OCI-LY3 (cell line): ENCODE measurements at regions not wholly inside any gene's neighbourhood (a gene's known extent, or its start where the extent isn't known, plus 50 kb on each side); places are given as distances from the start of the nearest gene placed in this dataset.

Experiments
- H2AFZ ChIP-seq: fragments of 200-600, 300-600 bp; shearing (Covaris generic); 2 replicates; pipeline ENCODE4 v1.6.0; 2014; ENCODE audit warnings: antibody characterized with exemption, low read depth, low read length
- H3K27ac ChIP-seq: fragments of 200-600, 300-600 bp; sonication (generic); 2 replicates; pipeline ENCODE4 v1.5.1; 2014; ENCODE audit warnings: mild to moderate bottlenecking, low read length, moderate library complexity, mixed read lengths
- H3K27me3 ChIP-seq: fragments of 200-600, 300-600 bp; sonication (generic); 2 replicates; pipeline ENCODE4 v1.6.1; 2014; ENCODE audit warnings: low read depth, low read length, mixed read lengths
- H3K36me3 ChIP-seq: fragments of 200-600, 300-600 bp; sonication (generic); replicated peaks from 2 replicates; pipeline ENCODE3; 2014; ENCODE audit warnings: low read depth, low read length, mixed read lengths
- H3K4me1 ChIP-seq: fragments of 300-600, 200-600 bp; sonication (generic); 2 replicates; pipeline ENCODE4 v1.6.1; 2014; ENCODE audit warnings: low read length, mixed read lengths
- H3K4me2 ChIP-seq: fragments of 200-600, 300-600 bp; sonication (generic); 2 replicates; pipeline ENCODE4 v1.6.1; 2014; ENCODE audit warnings: low read length, mixed read lengths
- H3K4me3 ChIP-seq: fragments of 300-600, 200-600 bp; sonication (generic); 2 replicates; pipeline ENCODE4 v1.5.1; 2014; ENCODE audit warnings: antibody characterized with exemption, mild to moderate bottlenecking, low read length, moderate library complexity
- H3K79me2 ChIP-seq: fragments of 300-600, 200-600 bp; shearing (Covaris generic); 2 replicates; pipeline ENCODE4 v1.6.1; 2014; ENCODE audit warnings: mild to moderate bottlenecking, low read length, mixed read lengths
- H3K9ac ChIP-seq: fragments of 300-600, 200-600 bp; shearing (Covaris generic); 2 replicates; pipeline ENCODE4 v1.6.0; 2014; ENCODE audit warnings: mild to moderate bottlenecking, low read length, moderate library complexity
- H3K9me3 ChIP-seq: fragments of 200-600, 300-600 bp; shearing (Covaris generic); 2 replicates; pipeline ENCODE4 v1.6.1; 2014; ENCODE audit warnings: low read length, mixed read lengths; ENCODE audit not compliant: insufficient read depth
- H4K20me1 ChIP-seq: fragments of 200-600, 300-600 bp; sonication (generic); 2 replicates; pipeline ENCODE4 v1.6.1; 2016; ENCODE audit warnings: low read length, mixed read lengths; ENCODE audit not compliant: insufficient read depth
- CTCF ChIP-seq: fragments of 200-600, 300-600 bp; sonication (generic); IDR thresholded peaks from 2 replicates; pipeline ENCODE4 v1.5.1; 2014; ENCODE audit warnings: antibody characterized with exemption, low read length, low read depth
- EZH2phosphoT487 ChIP-seq: fragments of 200-600 bp; shearing (Covaris generic); IDR thresholded peaks from 2 replicates; pipeline ENCODE4 v1.6.1; 2018; ENCODE audit warnings: antibody characterized with exemption, mixed run types, low read depth

- no peak overlapping the region for H3K27ac ChIP-seq
- no peaks in the 10 kb centered on the region for H3K9me3 ChIP-seq
Observed at GRCh38 chr1:73356485-73356884, 841.5 kb downstream of the LRRIQ3 start.

DNA sequence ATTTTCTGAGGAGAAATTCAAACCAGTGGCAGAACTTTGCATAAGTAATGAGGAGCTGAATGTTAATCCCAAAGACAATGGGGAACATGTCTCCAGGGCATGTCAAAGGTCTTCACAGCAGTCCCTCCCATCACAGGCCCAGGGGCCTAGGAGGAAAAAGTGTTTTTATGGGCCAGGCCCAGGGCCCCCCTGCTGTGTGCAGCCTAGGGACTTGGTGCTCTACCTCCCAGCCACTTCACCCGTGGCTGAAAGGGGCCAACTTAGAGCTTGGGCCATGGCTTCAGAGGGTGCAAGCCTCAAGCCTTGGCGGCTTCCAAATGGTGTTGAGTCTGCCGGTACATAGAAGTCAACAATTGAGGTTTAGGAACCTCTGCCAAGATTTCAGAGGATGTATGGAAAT is 854.0 kb downstream of the LRRIQ3 start:
- no peak overlapping the region for H3K4me2 ChIP-seq
- no peak overlapping the region for H3K4me3 ChIP-seq
- H4K20me1 ChIP-seq = no peaks in the 10 kb centered on the region
- H3K9me3 ChIP-seq = no peaks in the 10 kb centered on the region
- H3K79me2 ChIP-seq = no peaks in the 10 kb centered on the region
- H2AFZ ChIP-seq = no peak overlapping the region
- no peak overlapping the region for H3K9ac ChIP-seq
- no peaks in the 10 kb centered on the region for H3K4me1 ChIP-seq
- TF ChIP-seq CTCF (no peak), EZH2phosphoT487 (no peak)
- H3K27ac ChIP-seq = no peak overlapping the region
- no peaks in the 10 kb centered on the region for H3K27me3 ChIP-seq
- no peaks in the 10 kb centered on the region for H3K36me3 ChIP-seq

More at GRCh38 chr1:73356485-73356884, 841.5 kb downstream of the LRRIQ3 start:
- no peak overlapping the region for H2AFZ ChIP-seq
- H3K4me2 ChIP-seq = no peak overlapping the region
- no peaks in the 10 kb centered on the region for H3K79me2 ChIP-seq
- H4K20me1 ChIP-seq = no peaks in the 10 kb centered on the region
- no peak for TF ChIP-seq CTCF
- no peak for TF ChIP-seq EZH2phosphoT487
- no peaks in the 10 kb centered on the region for H3K4me1 ChIP-seq
- no peaks in the 10 kb centered on the region for H3K36me3 ChIP-seq
- no peak overlapping the region for H3K4me3 ChIP-seq
- H3K27me3 ChIP-seq = no peaks in the 10 kb centered on the region
- H3K9ac ChIP-seq = no peak overlapping the region

DNA sequence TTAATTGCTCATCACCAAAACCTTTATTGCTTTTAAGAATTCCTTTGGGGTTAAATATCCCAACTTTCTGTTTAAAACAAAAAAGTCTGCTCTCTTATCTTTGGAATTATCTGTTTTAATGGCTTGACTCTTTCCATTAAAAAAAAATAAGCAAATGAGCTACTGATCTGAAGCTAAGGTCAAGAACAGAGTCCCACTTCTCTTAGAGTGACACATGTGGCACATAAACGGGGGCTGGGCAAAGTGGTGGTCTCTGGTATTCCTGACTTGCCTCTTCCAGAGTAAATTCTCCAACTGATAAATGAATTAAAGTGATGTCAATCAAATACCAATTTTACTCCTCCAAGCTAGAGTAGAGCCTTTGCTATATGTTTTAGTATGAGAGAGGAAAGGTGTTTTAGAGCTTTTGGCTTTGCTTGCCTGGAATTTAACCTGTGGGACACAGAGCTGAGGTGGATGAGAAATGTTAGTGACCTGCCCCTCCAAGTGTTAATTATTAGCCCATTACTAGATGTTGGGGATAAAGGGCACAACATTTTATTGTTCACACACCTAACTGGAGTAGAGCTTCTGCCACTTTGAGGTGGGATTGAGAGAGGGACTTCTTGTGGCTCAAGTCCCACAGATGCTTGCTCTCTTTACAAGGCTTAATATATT is 864.0 kb downstream of the LRRIQ3 start:
- no peaks in the 10 kb centered on the region for H3K27me3 ChIP-seq
- H3K4me2 ChIP-seq = no peak overlapping the region
- no peak overlapping the region for H3K4me3 ChIP-seq
- H3K9ac ChIP-seq = no peak overlapping the region
- H4K20me1 ChIP-seq = no peaks in the 10 kb centered on the region
- no peak overlapping the region for H3K27ac ChIP-seq
- no peaks in the 10 kb centered on the region for H3K79me2 ChIP-seq
- H3K9me3 ChIP-seq = no peaks in the 10 kb centered on the region
- no peaks in the 10 kb centered on the region for H3K36me3 ChIP-seq
- no peak for TF ChIP-seq EZH2phosphoT487
- no peak for TF ChIP-seq CTCF
- no peaks in the 10 kb centered on the region for H3K4me1 ChIP-seq
- H2AFZ ChIP-seq = no peak overlapping the region

DNA sequence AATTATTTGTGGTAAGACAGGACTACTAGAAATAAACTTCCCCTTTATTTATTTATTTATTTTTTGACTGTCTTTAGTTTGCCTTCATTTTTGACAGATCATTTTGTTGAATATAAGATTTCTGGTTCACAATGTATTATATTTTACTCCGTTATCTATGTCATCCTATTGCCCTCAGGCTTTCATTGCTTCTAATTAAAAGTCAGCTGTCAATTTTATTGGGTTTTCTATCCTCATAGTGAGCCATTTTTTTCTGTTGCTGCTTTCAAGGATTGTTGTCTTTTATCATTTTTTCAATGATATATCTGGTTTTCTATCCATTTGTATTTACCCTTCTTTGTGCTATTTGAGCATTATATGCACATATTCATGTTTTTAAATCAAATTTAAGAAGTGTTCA is 866.2 kb downstream of the LRRIQ3 start:
- no peaks in the 10 kb centered on the region for H4K20me1 ChIP-seq
- no peaks in the 10 kb centered on the region for H3K9me3 ChIP-seq
- no peak overlapping the region for H3K27ac ChIP-seq
- no peak overlapping the region for H2AFZ ChIP-seq
- H3K79me2 ChIP-seq = no peaks in the 10 kb centered on the region
- no peaks in the 10 kb centered on the region for H3K4me1 ChIP-seq
- H3K9ac ChIP-seq = no peak overlapping the region
- no peak for TF ChIP-seq CTCF
- TF ChIP-seq EZH2phosphoT487 = no peak
- no peaks in the 10 kb centered on the region for H3K36me3 ChIP-seq
- no peak overlapping the region for H3K4me3 ChIP-seq
- no peak overlapping the region for H3K4me2 ChIP-seq
- no peaks in the 10 kb centered on the region for H3K27me3 ChIP-seq
